ENCODE measurements at regions not wholly inside any gene's neighbourhood (a gene's known extent, or its start where the extent isn't known, plus 50 kb on each side); places are given as distances from the start of the nearest gene placed in this dataset.

DNA sequence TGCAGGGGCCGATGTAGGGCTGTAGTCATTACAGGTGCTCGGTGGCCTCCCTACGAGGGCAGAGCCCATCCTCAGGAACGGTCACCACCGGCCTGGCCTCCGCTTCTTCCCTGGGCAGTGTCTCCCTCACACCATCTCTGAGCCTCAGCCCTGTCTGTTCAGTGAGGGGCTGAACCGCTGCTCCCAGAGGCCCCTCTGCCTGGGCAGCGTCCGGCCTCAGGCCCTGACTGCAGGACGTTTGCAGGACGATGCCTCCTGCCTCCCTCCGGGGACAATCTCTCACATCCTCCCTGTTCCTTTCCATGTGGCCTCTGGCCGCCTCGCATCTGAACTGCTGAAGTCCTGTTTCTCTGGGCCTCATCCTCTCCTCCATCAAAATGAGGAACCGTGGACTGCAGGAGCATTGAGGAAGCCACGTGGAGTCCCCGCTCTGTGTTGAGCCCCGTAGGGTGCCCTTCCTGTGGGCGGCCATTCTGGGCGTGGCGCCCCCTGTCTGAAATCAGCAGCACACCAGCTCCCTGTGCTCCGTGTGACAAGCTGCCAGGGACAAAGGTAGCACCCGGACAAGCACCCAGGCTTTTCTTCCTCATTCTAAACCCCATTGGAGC is 933.5 kb downstream of the BRD1 start:
- DNase-seq = no peak

DNA sequence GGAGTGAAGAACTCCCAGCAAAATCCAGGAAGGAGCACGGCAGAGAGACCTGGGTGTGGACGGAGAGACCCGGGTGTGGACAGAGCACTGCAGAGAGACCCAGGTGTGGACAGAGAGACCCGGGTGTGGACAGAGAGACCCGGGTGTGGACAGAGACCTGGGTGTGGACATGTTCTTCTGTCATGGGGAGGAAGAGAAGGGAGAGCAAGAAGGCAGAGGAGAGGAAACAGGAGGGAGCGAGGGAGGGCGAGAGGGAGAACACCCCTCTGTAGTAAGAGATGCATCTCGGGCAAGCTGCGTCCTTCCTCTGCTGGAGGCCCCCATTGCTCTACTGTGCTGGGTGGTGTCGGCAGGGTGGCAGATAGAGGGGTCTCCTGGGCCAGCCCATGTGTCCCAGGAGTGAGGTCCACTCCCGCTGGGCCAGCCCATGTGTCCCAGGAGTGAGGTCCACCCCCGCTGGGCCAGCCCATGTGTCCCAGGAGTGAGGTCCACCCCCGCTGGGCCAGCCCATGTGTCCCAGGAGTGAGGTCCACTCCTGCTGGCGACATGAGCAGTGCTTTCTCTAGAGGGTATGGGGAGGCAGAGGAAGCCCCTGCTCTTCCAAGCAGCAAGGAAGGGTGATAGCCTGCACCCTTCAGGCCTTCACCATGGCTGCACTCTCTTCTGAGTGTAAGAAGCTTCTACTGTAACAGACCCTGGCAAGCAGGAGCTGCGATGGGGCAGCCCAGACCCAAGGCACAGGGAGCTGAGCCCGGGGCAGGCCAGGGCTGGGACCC is 934.2 kb downstream of the BRD1 start:
- DNase-seq = no peak

DNA sequence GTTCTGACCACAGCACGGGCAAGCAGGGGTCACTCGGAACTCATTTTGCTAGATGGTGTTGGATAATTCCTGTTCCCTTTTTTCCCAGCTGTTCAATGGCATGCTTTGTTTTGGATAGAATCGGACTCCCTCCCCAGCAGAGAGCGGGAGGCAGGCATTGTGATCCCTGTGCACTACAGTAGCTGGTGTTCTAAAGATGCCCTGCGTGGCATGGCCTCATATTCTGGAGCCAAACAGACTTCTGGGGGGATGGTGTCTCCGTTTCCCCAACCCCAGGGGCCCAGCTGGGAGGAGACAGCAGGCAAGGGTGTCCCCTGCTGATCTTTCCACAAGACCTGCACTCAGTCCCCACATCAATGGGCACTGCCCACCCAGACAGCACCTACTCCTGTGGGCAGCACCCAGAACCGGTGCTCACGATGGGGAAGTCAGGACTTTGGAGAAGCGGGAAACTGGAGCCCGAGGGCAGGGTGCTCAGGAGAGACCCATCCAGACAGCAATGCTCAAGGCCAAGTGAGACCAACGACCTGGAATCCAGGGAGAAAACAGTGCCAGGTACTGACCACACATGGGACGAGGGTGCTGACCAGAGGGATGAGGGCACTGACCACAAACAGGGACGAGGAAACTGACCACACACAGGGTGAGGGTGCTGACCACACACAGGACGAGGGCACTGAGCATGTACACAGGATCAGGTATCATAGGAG is 934.9 kb downstream of the BRD1 start:
- DNase-seq = no peak

DNA sequence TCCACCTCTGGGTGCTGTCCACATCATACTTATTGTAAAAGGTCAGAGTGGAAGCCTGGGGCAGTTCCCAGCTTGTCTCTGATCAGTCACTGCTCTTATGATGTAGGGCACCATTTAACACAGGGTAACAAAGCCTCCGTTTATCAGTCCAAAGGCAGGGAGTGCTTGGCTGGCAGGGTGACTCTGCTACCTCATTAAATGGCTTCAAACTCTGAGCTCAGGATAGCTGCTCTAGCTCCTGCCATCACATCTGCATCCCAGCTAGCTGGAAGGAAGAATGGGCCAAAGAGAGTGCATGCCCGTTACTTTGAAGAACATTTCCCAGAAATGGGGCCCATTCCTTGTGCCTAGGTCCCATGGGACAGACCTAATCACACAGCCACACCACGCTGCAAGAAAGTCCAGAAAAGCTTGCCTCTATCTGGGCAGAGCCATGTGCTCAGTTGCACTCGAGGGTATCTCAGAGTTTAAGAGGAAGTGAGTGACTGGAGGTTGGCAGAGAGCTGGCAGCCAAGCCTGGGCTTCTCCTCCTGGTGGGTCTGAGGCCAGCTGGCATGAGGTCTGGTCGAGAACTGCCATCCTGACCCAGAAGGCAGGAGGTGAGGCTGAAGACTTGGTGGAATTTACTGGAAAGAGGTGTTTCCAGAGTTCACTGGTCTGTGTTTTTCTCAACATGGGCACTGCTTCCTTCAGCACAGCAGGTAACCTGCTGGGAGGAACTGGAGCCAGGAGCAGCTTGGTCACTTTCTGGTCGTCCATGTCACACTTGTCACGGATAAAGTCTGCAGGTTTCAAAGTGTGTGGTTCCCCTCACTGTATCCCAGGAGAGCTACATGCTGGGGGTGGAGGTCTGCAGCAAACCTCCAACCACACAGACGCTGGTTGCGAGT is 935.7 kb downstream of the BRD1 start:
- DNase-seq = no peak

DNA sequence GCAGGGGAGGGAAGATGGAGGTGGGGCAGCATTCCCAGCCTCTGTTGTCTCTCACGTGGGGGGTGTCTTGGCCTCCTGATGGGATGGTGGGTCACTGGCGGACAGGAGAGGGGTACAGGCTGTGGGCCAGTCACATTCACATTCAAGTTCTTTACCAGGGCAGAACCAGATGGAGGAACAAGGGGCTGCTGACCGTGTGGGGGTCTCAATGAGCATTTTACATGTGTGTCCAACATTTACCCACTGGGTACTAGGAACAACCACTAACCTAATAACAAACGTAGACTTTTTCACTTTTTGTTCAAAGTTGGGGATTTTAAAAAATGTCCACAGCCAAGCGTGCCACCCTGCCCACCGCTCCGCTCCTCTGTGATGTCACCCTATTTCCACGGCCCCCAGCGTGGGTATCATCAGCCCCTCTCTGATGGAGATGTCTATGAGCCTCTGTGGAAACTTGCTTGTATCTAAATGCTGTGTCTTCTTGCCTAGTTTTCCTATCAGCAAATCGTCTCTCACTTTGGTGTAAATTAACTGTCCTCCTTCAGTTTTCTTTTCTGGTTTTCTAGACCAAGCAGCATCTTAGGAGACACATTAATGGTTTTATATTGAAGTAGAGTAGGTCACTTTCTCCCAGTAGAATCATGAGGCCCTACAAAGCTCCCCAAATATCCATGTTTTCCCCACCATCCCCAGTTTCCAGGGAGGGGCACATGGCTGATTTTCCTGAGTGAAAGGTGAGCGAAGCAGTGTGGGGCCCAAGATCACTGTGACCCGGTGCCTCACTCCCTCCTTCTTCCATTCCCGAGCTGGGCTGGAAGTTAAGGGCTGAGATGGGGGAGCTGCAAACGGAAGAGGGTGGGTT is 936.7 kb downstream of the BRD1 start:
- no peak for DNase-seq

DNA sequence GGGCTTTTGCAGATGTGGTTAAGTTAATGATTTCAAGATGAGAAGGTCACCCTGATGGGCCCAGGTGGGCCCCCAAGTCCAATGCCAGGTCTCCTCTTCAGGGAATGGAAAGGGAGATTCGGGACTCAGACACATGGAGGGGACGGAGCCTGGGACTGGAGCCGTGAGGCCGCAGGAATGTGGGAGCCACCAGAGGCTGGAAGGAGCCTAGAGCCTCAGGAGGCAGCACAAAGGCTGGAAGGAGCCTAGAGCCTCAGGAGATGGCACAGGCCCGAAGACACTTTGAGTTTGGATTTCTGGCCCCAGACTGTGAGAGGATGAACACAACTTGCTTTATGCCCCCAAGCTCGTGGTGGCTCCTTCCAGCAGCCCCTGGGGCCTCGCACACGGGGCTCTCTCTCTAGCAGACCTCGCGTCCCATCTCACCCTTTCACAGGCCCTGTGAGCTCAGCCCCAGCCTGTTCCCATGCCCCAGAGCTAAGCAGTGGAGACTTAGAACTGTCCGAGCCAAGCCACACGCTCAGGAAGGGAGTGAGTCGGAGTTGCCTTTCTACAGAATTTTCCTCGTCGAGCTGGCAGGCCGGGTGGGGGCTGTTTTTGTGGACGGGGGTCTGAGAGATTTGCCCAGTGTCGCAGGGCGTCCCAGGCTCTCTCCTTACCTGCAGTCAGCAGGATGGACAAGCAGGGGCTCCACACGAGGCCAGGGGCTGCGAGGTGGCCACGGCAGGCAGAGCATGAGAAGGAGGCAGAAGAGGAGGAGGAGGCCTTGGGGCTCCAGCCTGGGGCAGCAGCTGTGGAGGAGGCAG is 937.6 kb downstream of the BRD1 start:
- no peak for DNase-seq

DNA sequence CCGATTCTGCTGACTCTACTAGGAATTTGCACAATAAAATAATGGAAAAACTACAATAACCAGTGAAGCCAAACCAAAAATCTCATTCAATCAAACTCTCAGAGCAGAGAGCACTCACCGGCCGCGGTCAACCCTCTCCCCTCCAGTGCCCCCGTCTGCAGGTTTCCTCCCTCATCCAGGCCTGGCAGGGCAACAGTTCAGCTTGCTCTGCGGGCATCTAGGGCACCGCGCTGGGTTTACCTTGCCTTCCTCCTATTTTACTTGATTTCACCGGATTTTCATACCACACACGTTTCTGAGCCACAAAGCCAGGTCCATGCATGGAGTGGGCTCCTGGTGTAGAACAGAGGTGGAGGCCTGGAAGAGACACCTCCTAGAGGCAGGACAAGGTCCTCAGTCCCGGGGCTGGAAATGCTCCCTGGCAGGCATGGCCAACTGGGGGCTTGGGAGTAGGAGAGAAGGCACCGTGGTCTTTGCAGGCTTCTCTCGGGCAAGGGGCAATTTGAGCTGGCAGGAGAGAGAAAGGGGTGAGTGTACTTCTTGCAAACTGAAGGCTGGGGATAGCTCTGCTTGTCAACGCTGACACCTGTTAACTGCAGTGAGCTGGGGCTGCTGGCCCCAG is 938.4 kb downstream of the BRD1 start:
- DNase-seq = no peak

DNA sequence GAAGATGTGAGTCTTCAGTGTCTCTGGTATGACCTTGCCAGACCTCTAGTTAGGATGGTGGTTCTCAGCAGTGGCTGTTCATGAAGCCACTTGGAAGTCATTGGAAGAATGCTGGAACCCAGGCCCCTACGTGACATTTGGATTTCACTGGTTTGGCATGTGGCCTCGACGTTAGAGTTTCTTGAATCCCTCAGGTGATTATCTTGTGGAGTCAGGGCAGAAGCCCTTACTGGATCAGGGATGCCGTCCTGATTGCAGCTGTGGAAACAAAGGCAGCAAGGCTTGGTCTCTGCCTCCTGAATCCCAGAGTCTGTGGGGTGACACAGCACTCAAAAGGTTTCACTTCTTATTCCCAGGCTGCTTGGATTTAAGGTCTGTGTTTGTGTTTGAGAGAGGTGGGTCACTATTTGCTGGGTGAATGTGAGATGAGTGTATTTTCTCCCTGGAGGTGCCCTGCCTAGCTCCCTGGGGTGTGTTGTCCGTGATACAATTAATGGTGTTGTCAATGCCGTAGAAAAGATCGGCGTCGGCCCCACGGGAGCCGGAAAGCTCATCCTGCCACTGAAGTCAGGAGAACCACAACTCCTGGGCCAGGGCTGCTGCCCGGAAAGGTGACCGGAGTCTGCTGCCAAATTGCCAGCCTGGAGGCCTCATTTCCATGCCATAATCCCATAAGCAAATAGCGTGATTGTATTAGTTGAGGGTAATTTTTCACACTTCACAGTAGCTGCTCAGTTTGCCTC is 939.0 kb downstream of the BRD1 start:
- DNase-seq = no peak

DNA sequence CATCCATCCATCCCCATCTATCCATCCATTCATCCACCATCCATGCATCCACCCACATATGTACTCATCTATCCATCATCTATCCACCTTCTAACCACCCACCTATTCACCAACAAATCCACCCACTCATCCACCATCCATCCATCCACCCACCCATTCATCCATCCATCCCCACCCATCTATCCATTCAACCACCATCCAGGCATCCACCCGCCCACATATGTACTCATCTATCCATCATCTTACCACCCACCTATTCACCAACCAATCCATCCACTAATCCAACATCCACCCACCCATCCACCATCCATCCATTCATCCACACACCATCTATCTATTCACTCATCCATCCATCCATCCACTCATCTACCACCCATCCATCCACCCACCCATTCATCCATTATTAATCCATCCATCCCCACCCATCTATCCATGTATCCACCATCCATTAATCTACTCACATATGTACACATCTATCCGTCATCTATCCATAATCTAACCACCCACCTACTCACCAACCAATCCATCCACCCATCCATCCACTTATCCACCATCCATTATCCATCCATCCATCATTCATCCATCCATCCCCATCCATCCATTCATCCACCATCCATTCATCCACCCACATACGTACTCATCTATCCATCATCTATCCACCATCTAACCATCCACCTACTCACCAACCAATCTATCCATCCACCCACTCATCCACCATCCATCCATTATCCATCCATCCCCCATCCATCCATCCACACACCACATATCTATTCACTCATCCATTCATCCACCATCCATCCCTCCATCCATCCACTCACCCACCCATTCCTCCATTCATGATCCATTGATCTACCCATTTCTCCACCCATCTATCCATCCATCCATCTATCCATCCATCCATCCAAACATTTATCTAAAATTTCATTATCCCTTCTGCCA is 940.0 kb downstream of the BRD1 start:
- DNase-seq = no peak

DNA sequence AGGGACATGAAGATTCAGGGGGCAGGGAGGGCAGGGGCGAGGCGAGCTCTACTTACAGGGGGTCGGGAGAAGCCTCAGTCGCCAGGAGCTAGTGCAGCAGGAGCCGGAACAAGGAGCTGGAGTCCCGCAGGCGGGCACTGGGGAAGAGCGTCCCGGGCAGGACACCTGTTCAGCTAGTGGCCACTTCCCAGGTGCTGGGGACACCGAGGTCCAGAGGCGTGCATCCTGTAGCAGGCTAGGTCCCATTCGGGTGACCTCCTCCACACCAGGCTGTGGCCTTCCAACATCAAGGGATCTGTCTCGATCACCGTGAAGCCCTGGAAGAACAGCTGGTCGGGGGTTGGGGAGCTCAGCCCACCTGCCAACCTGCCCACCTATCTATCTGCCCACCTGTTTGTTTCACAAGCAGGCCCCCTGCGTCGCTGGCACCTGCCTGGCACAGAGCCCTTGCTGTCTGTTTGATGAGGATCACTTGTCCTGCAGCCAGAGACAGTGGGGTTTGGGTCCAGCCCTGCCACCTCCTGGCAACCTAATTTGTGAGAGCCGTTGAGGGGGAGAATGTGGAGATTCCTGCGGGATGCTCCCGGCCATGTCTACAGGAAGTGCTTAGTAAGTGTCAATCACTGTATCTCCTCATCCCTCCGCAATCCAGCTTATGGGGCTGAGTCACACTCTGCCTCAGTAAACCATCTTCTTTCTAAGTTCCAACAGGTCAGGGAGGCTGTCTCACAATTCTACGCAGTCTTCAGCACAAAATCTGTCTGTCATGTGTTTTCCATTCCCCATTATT is 940.9 kb downstream of the BRD1 start:
- DNase-seq = no peak

DNA sequence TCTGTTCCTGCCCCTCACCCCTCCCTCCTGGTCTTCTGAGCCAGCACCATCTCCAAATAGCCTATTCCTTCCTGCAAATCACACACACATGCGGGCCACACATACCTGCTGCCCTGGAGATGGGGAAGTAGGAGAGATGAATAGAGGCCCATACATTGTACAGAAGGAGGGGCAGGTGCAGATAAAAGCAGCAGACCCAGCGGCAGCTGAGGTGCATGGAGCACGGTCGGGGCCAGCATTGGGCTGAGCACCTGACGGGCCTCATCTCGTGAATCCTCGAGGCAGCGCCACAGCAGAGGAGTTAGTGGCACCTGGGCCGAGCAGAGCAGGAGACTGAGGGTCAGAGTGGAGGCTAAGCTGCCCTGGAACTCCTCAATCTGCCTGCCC is 941.8 kb downstream of the BRD1 start:
- DNase-seq = no peak

DNA sequence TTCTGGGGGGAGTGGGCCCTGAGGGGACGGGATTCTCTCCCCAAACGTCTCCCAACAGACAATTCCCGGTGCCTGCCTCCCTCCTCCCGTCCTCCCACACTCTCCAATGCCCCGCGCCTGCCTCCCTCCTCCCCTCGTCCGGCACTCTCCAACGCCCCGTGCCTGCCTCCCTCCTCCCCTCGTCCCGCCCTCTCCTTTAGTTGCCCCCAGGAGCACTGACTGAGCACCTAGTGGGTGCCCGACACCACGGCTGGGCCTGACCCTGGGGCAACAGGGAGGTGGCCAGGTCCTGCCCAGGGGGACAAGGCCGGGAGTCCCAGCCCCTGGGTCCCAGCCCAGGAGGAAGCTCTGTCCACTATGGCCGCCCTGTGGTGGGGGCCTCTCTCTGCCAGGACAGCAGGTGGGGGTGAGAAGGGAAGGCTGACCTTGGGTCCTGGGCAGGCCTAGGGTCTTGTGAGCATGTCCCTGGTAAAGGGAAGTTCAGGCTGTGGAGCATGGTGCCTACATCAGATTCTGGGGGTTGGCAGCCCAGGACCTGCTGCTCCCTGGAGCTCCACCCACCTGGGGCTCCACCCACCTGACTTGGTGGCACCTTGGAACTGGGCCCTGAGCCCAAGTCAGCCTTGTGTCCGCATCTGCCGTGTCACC is 942.3 kb downstream of the BRD1 start:
- no peak for DNase-seq

DNA sequence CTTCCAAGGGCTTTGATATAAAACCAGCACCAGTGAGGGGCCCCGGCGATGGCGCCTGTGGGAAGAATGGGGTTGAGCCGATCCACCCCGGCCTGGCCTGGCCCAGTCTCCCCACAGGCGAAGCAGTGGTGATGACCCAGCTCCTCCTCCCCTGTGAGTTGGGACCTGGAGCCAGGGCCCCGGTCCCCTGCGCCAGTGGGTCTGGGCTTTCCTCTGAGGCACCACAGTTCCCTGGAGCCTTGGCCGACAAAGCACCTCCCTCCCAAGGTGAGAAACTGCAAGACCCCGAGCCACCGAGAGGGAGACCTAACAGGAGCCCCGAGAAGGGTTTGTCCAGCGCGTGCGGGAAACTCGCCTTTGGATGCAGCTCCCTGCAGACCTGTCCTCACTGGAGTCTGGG is 942.9 kb downstream of the BRD1 start:
- DNase-seq = no peak

DNA sequence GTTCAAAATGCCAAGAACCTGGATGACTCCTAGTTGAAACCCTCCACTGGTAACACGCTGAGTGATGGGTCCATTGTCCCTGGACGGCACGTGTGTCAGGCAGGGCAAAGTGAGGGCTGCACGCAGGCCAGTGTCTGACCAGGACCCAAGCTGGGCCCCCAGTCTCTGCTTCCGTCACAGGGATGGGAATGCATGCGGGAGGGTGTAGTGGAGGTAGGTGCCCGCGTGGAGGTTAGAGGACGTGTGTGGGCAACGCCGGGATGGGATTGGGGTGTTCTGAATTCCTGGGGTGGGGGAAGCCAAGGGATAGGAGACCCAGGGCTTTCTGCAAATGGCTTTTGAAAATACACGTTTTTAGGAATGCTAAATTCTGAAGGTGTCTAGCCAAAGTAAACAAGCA is 943.3 kb downstream of the BRD1 start:
- DNase-seq = no peak

DNA sequence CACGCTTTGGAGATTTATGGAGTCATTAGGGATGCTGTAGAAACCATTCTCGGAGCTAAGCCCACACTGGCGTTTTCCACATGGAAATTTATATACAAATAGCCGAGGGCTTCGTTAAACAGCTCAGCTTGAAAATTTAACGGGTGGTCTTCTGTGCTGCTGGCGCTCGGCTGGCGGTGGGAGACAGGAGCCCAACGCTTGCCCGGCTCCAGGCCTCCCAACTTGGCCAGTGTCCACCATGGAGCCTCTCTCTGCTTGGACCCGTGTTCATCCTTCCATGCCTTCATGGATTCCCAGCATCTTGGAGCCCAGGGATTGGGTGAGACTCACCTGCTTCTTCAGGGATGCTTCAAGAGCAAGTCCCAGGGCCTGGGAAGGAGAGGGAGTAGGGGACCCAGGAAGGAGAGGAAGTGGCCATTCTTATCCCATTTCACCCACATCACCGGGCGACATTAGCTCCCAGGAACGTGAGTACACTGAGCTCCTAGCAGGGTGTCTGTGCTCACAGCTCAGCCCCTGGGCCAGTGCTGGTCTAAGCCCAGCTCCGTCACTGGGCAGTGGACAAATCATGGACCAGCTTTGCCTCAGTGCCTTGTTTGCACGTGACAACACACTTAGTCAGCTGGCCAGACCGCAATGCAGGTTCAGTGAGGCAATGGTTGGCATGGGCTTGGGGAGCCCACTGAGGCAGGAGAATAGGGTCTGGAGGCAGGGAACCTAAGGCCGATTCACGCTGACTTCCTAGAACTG is 944.3 kb downstream of the BRD1 start:
- no peak for DNase-seq

DNA sequence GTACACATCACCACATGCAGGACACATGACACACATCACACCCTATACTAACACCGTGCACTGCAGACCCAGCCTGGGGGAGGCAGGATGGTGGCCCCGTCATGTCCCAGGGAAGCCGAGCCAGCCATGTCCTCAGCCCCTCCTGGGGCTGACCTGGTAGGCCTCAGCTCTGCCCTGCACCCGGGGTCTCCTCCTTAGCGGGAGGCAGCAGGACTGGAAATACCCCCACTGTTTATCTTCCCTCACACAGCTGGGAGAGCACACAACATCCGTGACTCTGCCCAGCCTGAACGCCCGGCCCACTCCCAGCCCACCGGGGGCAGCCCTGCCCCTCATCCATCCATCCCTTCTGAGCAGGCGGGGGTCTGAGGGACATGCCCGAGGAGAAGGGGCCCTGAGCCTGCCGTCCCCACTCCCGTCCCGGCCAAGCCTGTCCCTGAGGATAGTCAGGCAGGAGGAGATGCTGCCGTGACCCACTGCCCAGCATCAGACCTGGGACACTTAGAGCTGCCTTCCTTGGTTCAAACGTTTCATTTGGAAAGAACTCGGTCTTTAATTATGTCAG is 945.0 kb downstream of the BRD1 start:
- no peak for DNase-seq

Data from dermis blood vessel endothelial cell (primary cell).